ENCODE measurements at regions not wholly inside any gene's neighbourhood (a gene's known extent, or its start where the extent isn't known, plus 50 kb on each side); places are given as distances from the start of the nearest gene placed in this dataset.
"Not testable (repeated sequence)": the region's sequence is repeated elsewhere in the genome, so short reads cannot be mapped to it uniquely, and the experiment has no call there.

- no peak for DNase-seq (ENCODE audit: low read depth, low spot score)
- Histone ChIP-seq H3K79me2 (ENCODE audit: control insufficient read depth, insufficient read depth, low read length) (no peaks in the 10 kb centered on the region), H3K36me3 (ENCODE audit: control insufficient read depth in 2 of 2, extremely low read depth in 1 of 2, insufficient read depth in 2 of 2, low read length in 2 of 2) (no peaks in the 10 kb centered on the region), H3K9me1 (replicated peaks; ENCODE audit: control insufficient read depth, extremely low read depth, insufficient read depth, low read length) (no peaks in the 10 kb centered on the region), H3K9ac (replicated peaks; ENCODE audit: extremely low read depth, insufficient read depth, low read length) (no peak overlapping the region), H3K4me1 (ENCODE audit: control insufficient read depth, extremely low read depth, insufficient read depth, low read length) (no peaks in the 10 kb centered on the region), H3K4me3 (replicated peaks in 1 of 3; ENCODE audit: insufficient read depth in 1 of 3, low read depth in 1 of 3, low read length in 3 of 3) (no peak overlapping the region), H3K27ac (ENCODE audit: insufficient read depth, low read depth, low read length) (no peak overlapping the region), H3K27me3 (ENCODE audit: control insufficient read depth in 2 of 2, insufficient read depth in 2 of 2, low read length in 2 of 2) (no peaks in the 10 kb centered on the region), H3K4me2 (ENCODE audit: insufficient read depth, low read length) (no peak overlapping the region), H4K20me1 (replicated peaks; ENCODE audit: control insufficient read depth, extremely low read depth, insufficient read depth, low read length) (no peaks in the 10 kb centered on the region), H3K9me3 (replicated peaks; ENCODE audit: control insufficient read depth, insufficient read depth, low read length) (no peaks in the 10 kb centered on the region), H2AFZ (ENCODE audit: low read depth, low read length) (no peak overlapping the region)
- TF ChIP-seq FOS (IDR thresholded peaks at IDR 0.05; ENCODE audit: borderline replicate concordance, insufficient read depth, low read length) (no peak), POLR2A (IDR thresholded peaks at IDR 0.05; ENCODE audit: low read depth, low read length) (no peak), JUN (IDR thresholded peaks at IDR 0.05; ENCODE audit: borderline replicate concordance, insufficient read depth, insufficient read length, low read depth) (no peak), EZH2 (IDR thresholded peaks at IDR 0.05; ENCODE audit: borderline replicate concordance, low read depth, low read length, severe bottlenecking) (no peak), CTCF (IDR thresholded peaks at IDR 0.05; ENCODE audit: extremely low read depth in 1 of 2, insufficient read depth in 1 of 2, low read depth in 1 of 2, low read length in 2 of 2) (no peak), MYC (IDR thresholded peaks at IDR 0.05; ENCODE audit: low read depth, low read length) (no peak), POLR2AphosphoS5 (IDR thresholded peaks at IDR 0.05; ENCODE audit: insufficient read depth, low read depth, low read length) (no peak), GATA2 (IDR thresholded peaks at IDR 0.05; ENCODE audit: insufficient read depth, insufficient read length, low read depth, low read length) (no peak), MAX (IDR thresholded peaks at IDR 0.05; ENCODE audit: insufficient read depth, insufficient read length) (no peak)
- BruUV-seq (replicated peaks): no TSS peak
- dilution Hi-C loops (cut with MboI; ENCODE audit: extremely low pct_ligation_motif_present, low sequenced_read_pairs) (no loop called here), intact Hi-C loops (cut with micrococcal nuclease) (no loop called here)
- no peak for FAIRE-seq
- ChIA-PET POLR2A (no interaction called here), CTCF (no interaction called here)
These were observed 188.7 kb upstream of the IGF1 start for GRCh38 chr12:102669056-102669455.

GRCh38 chr12:102666176-102666575 is 185.8 kb upstream of the IGF1 start:
- H3K79me2 ChIP-seq (ENCODE audit: control insufficient read depth, insufficient read depth, low read length); H4K20me1 ChIP-seq (replicated peaks; ENCODE audit: control insufficient read depth, extremely low read depth, insufficient read depth, low read length); H3K4me3 ChIP-seq (replicated peaks in 1 of 3; ENCODE audit: insufficient read depth in 1 of 3, low read depth in 1 of 3, low read length in 3 of 3); H3K9me1 ChIP-seq (replicated peaks; ENCODE audit: control insufficient read depth, extremely low read depth, insufficient read depth, low read length); DNase-seq (ENCODE audit: low read depth, low spot score); H2AFZ ChIP-seq (ENCODE audit: low read depth, low read length); CTCF ChIA-PET; POLR2A ChIA-PET; H3K9me3 ChIP-seq (replicated peaks; ENCODE audit: control insufficient read depth, insufficient read depth, low read length); BruUV-seq (replicated peaks); dilution Hi-C loops (cut with MboI; ENCODE audit: extremely low pct_ligation_motif_present, low sequenced_read_pairs); H3K4me2 ChIP-seq (ENCODE audit: insufficient read depth, low read length); H3K4me1 ChIP-seq (ENCODE audit: control insufficient read depth, extremely low read depth, insufficient read depth, low read length); H3K27ac ChIP-seq (ENCODE audit: insufficient read depth, low read depth, low read length); H3K27me3 ChIP-seq (ENCODE audit: control insufficient read depth in 2 of 2, insufficient read depth in 2 of 2, low read length in 2 of 2); H3K9ac ChIP-seq (replicated peaks; ENCODE audit: extremely low read depth, insufficient read depth, low read length); FAIRE-seq; intact Hi-C loops (cut with micrococcal nuclease); H3K36me3 ChIP-seq (ENCODE audit: control insufficient read depth in 2 of 2, extremely low read depth in 1 of 2, insufficient read depth in 2 of 2, low read length in 2 of 2): not testable (repeated sequence)

Data from endothelial cell of umbilical vein (primary cell).